Stimulated activated effector memory CD8-positive, alpha-beta T cell treated with anti-CD3 and anti-CD28 coated beads, Interleukin-12 subunit alpha, Interleukin-12 subunit beta, amount 100 ng/mL, for 72 hours (primary cell): ENCODE measurements at regions not wholly inside any gene's neighbourhood (a gene's known extent, or its start where the extent isn't known, plus 50 kb on each side); places are given as distances from the start of the nearest gene placed in this dataset.

Experiments
- ATAC-seq: fragments of 150-1000 bp; cut with Tn5 transposase; 2 replicates; pipeline ENCODE4 v1.10.0; 2021
- DNase-seq, 2 donors: peaks; one replicate each; pipeline ENCODE4 v3.0.0; 2021 to 2022; ENCODE audit warnings: low spot score in 2 of 2
- H3K27ac Mint-ChIP-seq: one replicate; pipeline ENCODE4 v1.8.0; 2022; ENCODE audit warnings: mild to moderate bottlenecking, mixed read lengths
- H3K36me3 Mint-ChIP-seq: one replicate; pipeline ENCODE4 v1.8.0; 2022; ENCODE audit warnings: mild to moderate bottlenecking, mixed read lengths
- H3K4me1 Mint-ChIP-seq: one replicate; pipeline ENCODE4 v1.8.0; 2022; ENCODE audit warnings: mixed read lengths
- H3K4me3 Mint-ChIP-seq: one replicate; pipeline ENCODE4 v1.8.0; 2022; ENCODE audit warnings: mild to moderate bottlenecking, mixed read lengths
- H3K9me3 Mint-ChIP-seq: one replicate; pipeline ENCODE4 v1.8.0; 2022; ENCODE audit warnings: mixed read lengths

DNA sequence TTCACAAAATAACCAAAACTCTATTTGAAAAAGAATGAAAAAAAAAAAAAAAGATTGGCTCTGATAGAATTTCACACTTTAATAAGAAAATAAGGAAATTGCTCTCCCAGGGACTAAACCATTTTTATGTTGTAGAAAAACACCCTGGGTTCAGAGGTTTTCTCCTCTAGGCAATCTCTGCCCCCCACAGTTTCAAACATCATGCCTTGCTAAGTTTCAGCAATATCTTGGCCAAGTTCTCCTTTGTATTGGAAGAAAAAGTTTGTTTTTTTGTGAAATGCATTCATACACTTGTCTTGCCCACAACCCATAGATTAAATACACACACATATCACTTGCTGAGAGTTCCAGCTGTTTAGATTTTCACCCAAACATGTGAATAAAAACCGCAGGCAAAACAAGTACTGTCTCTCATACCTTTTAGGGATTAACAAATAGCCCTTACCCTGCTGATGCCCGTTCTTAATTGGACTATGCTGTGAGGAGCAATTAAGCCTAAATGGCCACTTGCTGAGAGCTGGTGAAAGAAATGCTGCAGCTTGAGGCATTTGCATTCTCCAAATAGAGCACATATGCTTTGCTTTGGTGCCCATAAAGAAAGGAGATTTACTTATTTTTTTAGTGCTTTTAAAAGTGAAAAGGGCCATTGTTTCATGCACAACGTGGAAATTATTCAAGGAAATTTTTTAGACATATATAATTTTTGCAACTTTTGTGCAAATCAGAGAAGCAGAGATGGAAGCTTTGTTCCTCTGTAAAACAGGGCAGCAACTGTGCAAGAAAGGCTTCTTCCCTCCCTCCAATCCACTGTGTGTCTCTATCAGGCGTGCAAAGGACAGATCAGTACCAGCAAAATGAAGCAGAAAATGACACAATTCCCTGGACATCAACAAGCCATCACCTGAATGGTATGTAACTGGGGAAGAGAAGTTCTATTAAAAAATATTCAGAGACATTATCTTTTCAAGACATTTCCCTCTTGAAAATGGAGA is 262.4 kb upstream of the KIF2A start:
- Mint-ChIP-seq H3K4me3 (no peak overlapping the region), H3K27ac (no peak overlapping the region), H3K9me3 (no peaks in the 10 kb centered on the region), H3K4me1 (no peaks in the 10 kb centered on the region), H3K36me3 (no peaks in the 10 kb centered on the region)
- no peak for DNase-seq
- no peak for ATAC-seq

GRCh38 chr5:62044989-62045388 is 261.0 kb upstream of the KIF2A start:
- H3K9me3 Mint-ChIP-seq: no peaks in the 10 kb centered on the region
- H3K27ac Mint-ChIP-seq: no peak overlapping the region
- no peak overlapping the region for H3K4me3 Mint-ChIP-seq
- H3K36me3 Mint-ChIP-seq: no peaks in the 10 kb centered on the region
- DNase-seq: no peak
- ATAC-seq: no peak
- no peaks in the 10 kb centered on the region for H3K4me1 Mint-ChIP-seq

DNA sequence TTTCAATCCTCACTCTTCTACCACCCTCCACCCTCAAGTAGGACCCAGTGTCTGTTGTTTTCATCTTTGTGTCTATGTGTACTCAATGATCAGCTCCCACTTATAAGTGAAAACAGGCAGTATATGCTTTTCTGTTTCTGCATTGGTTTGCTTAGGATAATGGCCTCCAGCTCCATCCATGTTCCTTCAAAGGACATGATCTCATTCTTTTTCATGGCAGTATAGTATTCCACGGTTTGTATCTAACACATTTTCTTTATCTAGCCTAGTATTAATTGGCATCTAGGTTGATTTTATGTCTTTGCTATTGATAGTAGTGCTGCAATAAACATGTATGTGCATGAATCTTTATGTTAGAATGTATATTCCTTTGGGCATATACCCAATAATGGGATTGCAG is 259.8 kb upstream of the KIF2A start:
- Mint-ChIP-seq H3K36me3 (no peaks in the 10 kb centered on the region), H3K4me1 (no peaks in the 10 kb centered on the region), H3K27ac (no peak overlapping the region), H3K4me3 (no peak overlapping the region), H3K9me3 (no peaks in the 10 kb centered on the region)
- DNase-seq (no peak), ATAC-seq (no peak)

DNA sequence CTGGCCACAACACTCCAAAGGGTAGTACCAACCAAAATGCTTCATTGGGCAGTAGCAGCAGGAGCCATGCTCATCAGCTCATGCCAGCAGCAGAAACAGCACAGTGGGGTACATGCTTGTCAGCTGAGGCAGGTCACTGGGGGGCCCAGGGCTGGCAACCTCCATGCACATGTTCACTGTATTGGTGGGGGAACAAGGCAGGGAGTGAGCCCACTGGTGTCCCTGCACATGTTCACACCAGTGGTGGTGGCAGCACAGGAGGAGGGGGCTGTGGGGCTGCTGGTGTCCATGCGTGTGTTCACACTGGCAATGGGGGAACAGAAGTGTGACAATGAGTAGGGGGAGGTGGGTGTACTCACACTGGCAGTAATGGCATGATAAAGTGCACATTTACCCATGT is 254.3 kb upstream of the KIF2A start:
- H3K36me3 Mint-ChIP-seq: no peaks in the 10 kb centered on the region
- H3K9me3 Mint-ChIP-seq: peaks cover 2% of the 10 kb centered on the region
- H3K27ac Mint-ChIP-seq: no peak overlapping the region
- ATAC-seq: no peak
- no peak for DNase-seq
- no peak overlapping the region for H3K4me3 Mint-ChIP-seq
- H3K4me1 Mint-ChIP-seq: no peaks in the 10 kb centered on the region

DNA sequence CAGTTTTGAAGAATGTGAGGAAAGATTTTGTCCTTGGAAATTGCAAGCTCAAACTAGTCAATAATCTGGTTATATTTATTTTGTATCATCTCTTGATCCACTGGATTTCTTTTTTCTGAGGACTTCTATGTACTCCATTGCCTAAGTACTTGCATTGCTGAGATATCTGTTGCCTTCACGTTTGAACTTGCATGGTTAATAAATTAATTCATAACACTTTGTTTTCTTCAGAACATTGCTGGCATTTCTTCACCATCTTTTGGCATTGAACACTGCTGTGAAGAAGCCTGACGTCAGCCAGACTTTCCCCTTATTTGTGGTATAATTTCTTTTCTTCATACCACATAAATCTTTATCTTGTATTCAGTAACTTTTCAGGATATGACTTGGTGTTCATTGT is 246.0 kb upstream of the KIF2A start:
- ATAC-seq: no peak
- Mint-ChIP-seq H3K36me3 (no peaks in the 10 kb centered on the region), H3K9me3 (peaks cover 6% of the 10 kb centered on the region), H3K4me1 (no peaks in the 10 kb centered on the region), H3K4me3 (no peak overlapping the region), H3K27ac (no peak overlapping the region)
- DNase-seq: no peak

GRCh38 chr5:62065050-62065449 is 241.0 kb upstream of the KIF2A start:
- DNase-seq (no peak), ATAC-seq (no peak)
- H3K27ac Mint-ChIP-seq: no peak overlapping the region
- no peaks in the 10 kb centered on the region for H3K36me3 Mint-ChIP-seq
- no peak overlapping the region for H3K4me3 Mint-ChIP-seq
- H3K9me3 Mint-ChIP-seq: no peaks in the 10 kb centered on the region
- H3K4me1 Mint-ChIP-seq: no peaks in the 10 kb centered on the region

GRCh38 chr5:62066761-62067277 is 239.2 kb upstream of the KIF2A start:
- Mint-ChIP-seq H3K4me3 (no peak overlapping the region), H3K27ac (no peak overlapping the region), H3K36me3 (no peaks in the 10 kb centered on the region), H3K4me1 (no peaks in the 10 kb centered on the region), H3K9me3 (no peaks in the 10 kb centered on the region)
- DNase-seq (no peak), ATAC-seq (no peak)

DNA sequence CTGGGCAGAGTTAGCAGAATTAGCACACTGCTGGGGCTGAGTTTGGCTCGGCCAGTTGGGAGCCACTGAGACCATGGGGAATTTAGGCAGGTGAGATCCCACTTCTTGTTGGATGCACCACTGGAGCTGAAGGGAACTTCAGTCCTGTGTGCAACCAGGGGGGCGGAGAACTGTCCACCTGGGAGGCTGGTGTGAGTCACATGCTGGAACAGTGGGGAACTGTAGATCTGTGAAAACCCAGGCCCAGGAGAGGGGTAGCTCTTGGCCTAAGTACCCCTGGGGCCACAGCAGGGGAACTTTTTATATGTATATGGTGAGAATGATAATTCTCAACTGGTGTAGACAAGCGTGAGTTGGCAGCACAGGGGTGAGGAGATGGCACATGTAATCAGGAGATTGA is 237.5 kb upstream of the KIF2A start:
- Mint-ChIP-seq H3K4me3 (no peak overlapping the region), H3K27ac (no peak overlapping the region), H3K36me3 (no peaks in the 10 kb centered on the region), H3K9me3 (no peaks in the 10 kb centered on the region), H3K4me1 (no peaks in the 10 kb centered on the region)
- no peak for ATAC-seq
- no peak for DNase-seq

DNA sequence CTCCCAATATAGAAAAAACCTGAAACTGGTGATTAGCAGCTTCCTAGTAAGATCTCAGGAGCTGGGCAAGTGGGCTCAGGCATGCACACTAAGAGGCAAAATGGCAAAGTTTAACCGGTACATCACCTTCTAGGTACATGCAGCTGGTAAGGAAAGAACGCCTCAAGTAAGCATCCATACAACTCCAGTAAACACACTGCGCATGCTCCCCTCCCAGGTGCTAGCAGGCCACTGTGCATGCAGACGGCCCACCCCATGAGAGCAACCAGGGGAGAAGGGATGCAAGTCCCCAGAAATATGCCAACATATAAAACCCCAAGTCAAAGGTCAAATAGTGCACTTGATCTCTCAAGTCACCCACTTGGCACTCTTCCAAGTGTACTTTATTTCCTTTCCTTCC is 228.6 kb upstream of the KIF2A start:
- Mint-ChIP-seq H3K36me3 (no peaks in the 10 kb centered on the region), H3K9me3 (no peaks in the 10 kb centered on the region), H3K4me1 (peaks cover 4% of the 10 kb centered on the region), H3K27ac (no peak overlapping the region), H3K4me3 (no peak overlapping the region)
- ATAC-seq (no peak), DNase-seq (no peak)

- Mint-ChIP-seq H3K4me1 (peaks cover 4% of the 10 kb centered on the region), H3K36me3 (no peaks in the 10 kb centered on the region), H3K4me3 (no peak overlapping the region), H3K9me3 (no peaks in the 10 kb centered on the region), H3K27ac (no peak overlapping the region)
- ATAC-seq (no peak), DNase-seq (no peak)
Observed at GRCh38 chr5:62077823-62078550, 228.0 kb upstream of the KIF2A start.

GRCh38 chr5:62082370-62082801 is 223.6 kb upstream of the KIF2A start:
- Mint-ChIP-seq H3K4me3 (no peak overlapping the region), H3K4me1 (peaks cover 4% of the 10 kb centered on the region), H3K27ac (no peak overlapping the region), H3K9me3 (no peaks in the 10 kb centered on the region), H3K36me3 (no peaks in the 10 kb centered on the region)
- ATAC-seq: no peak
- no peak for DNase-seq

DNA sequence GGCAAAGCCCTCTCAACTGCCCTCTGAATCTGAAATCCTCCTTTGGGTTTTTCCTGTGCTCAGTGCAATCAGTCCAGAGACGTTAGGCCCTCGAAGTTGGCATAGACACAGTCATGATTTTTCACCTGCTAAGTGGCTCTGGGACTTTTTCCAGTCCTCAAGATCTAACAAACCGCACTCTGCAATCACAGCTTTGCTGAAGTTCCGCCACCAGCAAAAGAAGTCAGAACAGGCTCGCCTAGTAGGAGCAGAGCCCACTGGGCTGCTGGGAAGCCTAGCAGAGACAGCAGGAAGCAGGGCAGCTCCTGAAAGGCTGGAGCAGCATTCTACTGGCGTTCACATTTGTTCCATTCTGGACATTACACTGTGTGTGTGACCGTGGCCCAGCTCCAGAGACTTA is 222.8 kb upstream of the KIF2A start:
- Mint-ChIP-seq H3K9me3 (no peaks in the 10 kb centered on the region), H3K4me3 (no peak overlapping the region), H3K4me1 (peaks cover under 1% of the 10 kb centered on the region), H3K36me3 (no peaks in the 10 kb centered on the region), H3K27ac (no peak overlapping the region)
- DNase-seq (no peak), ATAC-seq (no peak)

DNA sequence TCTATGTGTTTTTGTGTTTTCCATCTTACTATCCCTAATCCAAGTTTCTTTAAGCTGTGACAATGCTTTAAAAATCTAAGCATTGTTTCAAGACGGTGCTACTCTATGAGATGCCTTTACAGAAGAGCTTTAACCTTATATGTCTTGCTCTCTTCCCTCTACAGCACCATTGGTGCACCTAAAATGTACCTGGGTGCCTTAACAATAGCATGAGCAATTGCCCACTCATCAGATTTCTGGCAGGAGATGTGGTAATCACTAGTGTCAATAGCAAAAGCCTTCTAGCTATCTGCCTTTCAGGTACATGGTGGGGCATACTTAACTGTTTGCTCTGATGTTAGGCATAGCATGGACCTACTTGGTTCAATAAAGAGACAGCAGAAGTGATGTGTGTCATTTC is 222.3 kb upstream of the KIF2A start:
- Mint-ChIP-seq H3K4me1 (no peaks in the 10 kb centered on the region), H3K4me3 (no peak overlapping the region), H3K9me3 (no peaks in the 10 kb centered on the region), H3K27ac (no peak overlapping the region), H3K36me3 (no peaks in the 10 kb centered on the region)
- DNase-seq: no peak
- no peak for ATAC-seq

GRCh38 chr5:62084391-62084790 is 221.6 kb upstream of the KIF2A start:
- H3K9me3 Mint-ChIP-seq: no peaks in the 10 kb centered on the region
- no peaks in the 10 kb centered on the region for H3K36me3 Mint-ChIP-seq
- no peak for DNase-seq
- no peaks in the 10 kb centered on the region for H3K4me1 Mint-ChIP-seq
- H3K27ac Mint-ChIP-seq: no peak overlapping the region
- H3K4me3 Mint-ChIP-seq: no peak overlapping the region
- ATAC-seq: no peak

GRCh38 chr5:62090953-62091352 is 215.1 kb upstream of the KIF2A start:
- ATAC-seq: no peak
- DNase-seq: no peak
- Mint-ChIP-seq H3K27ac (no peak overlapping the region), H3K9me3 (no peaks in the 10 kb centered on the region), H3K4me1 (peaks cover 5% of the 10 kb centered on the region), H3K36me3 (no peaks in the 10 kb centered on the region), H3K4me3 (no peak overlapping the region)

DNA sequence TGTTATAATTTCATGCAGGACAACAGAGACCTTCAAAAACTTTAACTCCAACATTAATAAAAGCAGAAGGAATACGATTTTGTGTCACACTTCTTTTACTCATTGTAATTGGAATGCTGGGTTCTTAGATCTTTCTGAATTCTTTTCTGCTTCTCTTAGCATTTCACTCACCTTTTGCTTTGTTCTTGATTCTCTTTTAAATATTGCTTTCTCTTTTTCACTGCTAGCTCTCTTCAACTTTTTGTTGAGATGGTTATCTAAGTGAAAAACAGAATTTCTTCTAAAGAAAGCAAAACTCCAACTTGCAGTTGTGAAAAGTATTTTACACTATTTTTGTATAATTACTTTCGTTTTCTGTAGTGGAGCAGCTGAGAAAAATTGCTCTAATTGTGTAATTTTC is 212.6 kb upstream of the KIF2A start:
- Mint-ChIP-seq H3K36me3 (no peaks in the 10 kb centered on the region), H3K4me1 (peaks cover 5% of the 10 kb centered on the region), H3K9me3 (no peaks in the 10 kb centered on the region), H3K4me3 (no peak overlapping the region), H3K27ac (no peak overlapping the region)
- ATAC-seq (no peak), DNase-seq (no peak)
